Stimulated activated CD4-positive, alpha-beta T cell treated with anti-CD3 and anti-CD28 coated beads, Interleukin-15, amount 100 ng/mL, for 48 hours (primary cell): ENCODE measurements at regions not wholly inside any gene's neighbourhood (a gene's known extent, or its start where the extent isn't known, plus 50 kb on each side); places are given as distances from the start of the nearest gene placed in this dataset.
"Not testable (repeated sequence)": the region's sequence is repeated elsewhere in the genome, so short reads cannot be mapped to it uniquely, and the experiment has no call there.

Experiments
- DNase-seq, 2 donors: peaks; one replicate each; pipeline ENCODE4 v3.0.0-alpha.2; 2020; ENCODE audit warnings: low read depth in 2 of 2

DNA sequence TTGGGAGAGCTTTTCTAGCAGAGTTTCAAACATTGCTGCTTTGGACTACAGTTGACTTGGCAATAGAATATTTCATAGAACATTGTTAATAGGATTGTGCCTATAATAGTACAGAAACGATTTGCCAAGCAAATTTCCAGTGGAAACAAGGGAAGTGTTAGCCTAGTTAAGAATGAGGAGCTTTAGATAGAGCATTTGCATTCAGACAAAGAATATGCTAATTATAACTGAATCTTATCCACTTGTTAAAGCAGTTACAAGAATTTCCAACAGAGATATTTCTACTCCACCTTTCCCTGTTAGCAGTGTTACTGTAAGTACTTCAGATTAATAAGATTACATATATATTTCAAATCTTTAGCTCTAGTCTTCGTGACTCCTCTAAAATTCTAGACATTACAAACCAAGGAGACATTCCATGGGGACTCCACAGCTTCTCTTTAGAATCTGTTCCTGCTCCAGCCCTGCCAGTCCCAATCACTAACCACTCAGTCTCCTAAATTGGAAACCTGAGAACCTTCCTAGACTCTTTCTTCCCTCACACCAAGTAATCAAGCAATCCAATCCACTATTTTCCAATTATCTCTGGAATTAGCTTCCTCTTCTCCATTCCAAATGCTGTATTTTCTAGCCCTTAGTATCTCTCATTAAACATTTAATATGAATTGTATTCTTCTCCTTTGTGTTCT is 141.8 kb upstream of the PBX1 start:
- DNase-seq: no peak

DNA sequence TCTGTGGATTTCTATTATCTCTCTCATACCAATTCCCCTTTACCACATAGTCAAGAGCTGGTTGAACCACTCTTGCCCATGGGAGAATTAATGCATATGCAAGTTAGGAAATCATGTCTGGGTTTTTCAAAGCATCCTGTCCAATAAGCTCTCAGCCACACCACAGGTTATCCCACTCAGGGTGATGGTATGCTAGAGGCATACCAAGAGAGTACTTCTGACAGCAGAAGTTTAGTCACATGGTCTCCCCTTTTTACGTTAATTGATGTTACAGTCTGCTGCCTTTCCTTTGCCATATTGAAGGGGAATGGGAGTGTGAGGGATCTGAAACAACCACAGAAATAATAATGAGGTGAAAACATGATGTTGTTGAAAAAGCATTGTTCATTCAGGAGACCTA is 135.8 kb upstream of the PBX1 start:
- no peak for DNase-seq

DNA sequence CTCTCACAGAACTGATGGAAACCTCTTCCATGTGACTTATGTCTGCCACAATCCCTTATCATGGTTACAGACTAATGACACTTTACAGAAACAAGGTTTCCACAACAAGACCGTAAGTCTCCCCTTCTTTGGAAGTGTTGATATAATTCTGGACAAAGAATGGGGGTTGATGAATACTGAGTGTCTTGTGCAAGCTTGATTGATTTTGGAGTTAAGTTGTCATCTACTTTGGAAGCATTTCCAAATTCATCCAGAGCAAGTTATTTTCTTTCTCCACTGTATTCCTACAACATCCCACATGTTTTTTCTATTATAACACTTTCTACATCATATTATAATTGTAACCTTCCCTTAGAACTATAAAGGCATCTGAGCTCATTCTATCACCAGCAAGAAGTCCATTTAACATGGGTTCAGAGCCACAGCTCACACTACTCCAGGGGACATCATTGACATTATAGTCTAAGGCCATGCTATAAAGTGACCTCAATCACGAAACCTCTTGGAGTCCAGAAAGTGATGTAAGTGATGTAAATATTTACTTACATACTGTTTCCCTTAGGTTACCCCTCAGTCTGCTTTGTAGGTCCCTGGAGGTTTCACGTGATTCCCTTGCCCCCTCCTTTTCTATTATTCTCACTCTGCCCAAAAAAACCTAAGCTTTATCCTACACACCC is 125.7 kb upstream of the PBX1 start:
- DNase-seq: no peak

DNA sequence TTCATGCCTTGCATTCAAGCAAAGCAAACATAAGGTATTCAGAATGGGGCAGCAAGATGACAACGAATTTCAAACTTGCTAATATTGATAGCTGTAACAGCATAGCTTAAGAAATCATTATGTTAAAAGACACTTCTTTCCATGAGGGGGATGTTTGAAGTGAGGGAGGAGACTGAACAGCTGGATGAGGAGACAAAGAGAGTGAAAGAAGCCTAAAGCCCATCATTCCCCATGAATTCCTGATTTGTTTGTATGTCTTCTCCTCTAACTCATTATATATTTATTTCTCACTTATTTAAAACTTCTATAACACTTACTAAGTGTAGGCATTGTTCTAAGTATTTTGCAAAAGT is 125.2 kb upstream of the PBX1 start:
- DNase-seq: no peak

DNA sequence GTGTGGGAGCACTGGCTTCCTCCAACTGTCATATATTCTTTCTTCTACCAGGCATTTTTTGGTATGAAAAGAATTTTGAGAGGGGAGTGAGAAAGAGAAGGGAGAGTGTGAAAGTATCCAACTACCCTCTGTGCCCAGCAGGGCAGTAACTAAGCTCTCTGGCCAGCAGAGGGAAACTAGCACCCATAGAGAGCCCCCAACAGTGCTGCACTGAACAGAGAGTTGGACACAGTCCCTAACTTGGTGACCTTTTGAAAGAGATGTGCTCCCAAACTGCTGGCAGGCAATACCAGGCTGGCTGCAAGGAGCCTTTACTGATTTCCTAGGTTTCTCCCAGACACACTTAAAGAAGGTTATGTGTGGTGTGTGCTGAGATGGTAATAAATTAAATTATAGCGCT is 118.8 kb upstream of the PBX1 start:
- DNase-seq: no peak

DNA sequence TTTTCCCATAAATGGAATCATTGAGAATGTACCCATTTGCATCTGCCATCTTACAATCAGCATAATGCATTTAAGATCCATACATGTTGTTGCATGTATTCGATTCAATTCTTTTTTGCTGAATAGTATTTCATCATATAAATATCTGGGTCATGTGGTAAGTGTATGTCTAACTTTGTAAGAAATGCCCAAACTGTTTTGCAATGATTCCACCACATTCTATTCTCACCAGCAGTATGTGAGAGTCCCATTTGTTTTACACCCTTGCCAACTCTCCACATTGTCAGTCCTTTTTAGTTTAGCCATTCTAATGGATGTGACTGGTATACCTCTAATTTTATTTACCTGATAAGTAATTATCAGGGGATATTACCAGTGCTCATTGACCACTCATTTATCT is 115.8 kb upstream of the PBX1 start:
- DNase-seq: no peak

DNA sequence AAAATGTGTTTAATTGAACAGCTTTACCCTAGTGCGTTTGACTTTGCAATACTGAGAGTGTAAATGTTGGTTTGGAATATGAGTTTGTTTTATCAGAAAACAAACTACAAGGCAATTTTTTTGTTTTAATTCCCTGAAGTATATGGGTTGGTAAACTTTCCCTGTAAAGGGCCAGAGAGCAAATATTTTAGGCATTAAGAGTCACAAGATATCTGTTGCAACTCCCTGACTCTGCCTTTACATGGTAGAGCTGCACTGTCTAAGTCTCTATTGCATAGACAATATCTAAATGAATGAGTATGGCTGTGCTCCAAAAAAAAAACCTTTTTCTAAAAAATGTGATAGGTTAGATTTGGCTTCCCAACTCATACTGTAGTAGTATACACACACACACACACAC is 115.1 kb upstream of the PBX1 start:
- no peak for DNase-seq

DNA sequence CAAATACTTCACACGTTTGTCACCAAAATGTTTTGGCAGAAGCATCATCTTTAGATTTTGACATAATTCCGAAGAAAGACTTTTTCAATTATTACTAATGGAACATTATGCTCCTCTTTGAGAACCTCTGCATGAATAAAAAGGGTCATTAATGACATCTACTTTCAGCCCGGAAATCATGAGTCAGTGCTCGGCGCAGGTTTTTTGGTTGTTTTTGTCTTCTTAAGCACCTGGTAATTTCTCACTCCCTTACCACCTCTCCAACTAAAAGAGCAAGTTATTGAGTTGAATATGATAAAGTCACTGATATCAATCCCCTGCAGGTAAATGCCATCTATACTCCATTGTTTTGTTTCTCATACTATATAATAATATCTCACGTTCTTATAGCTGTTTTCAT is 113.0 kb upstream of the PBX1 start:
- DNase-seq: no peak

DNA sequence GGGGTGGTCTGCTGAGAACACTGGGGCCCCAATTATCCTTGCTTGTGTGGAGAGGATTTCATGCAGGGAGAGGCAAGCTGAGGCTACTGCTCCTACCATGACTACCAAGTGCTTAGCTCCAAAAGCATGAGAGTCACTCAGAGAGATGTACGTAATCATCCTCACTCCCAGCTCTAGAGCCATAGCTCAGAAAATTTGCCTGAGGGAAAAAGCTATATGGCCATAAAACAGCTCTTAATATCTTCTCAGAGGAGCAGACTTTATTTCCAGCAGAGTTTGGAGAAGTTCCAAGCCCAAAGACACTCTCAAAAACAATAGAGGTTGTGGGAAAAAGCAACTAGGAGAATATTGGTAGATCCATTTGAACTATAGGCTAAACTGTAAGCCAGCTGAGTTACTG is 106.4 kb upstream of the PBX1 start:
- DNase-seq: no peak

DNA sequence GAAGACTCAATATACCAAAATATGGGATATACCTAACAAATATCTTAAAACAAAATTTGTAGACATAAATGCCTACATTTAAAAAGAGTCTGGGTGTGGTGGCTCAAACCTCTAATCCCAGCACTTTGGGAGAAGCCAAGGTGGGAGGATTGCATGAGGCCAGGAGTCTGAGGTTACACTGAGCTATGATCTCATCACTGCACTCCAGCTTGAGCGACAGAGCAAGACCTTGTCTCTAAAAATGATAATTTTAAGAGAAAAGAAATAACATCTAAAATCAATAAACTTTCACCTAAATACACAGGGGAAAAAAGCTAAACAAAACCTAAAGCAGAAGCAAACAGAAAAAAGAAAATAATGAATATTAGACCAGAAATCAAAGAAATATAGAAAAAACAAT is 102.7 kb upstream of the PBX1 start:
- no peak for DNase-seq

DNA sequence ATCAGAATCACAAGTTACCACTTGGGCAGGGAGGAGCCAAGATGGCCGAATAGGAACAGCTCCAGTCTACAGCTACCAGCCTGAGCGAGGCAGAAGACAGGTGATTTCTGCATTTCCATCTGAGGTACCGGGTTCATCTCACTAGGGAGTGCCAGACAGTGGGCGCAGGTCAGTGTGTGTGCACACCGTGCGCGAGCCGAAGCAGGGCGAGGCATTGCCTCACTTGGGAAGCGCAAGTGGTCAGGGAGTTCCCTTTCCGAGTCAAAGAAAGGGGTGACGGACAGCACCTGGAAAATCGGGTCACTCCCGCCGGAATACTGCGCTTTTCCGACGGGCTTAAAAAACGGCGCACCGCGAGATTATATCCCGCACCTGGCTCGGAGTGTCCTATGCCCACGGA is 99.8 kb upstream of the PBX1 start:
- DNase-seq: not testable (repeated sequence)

DNA sequence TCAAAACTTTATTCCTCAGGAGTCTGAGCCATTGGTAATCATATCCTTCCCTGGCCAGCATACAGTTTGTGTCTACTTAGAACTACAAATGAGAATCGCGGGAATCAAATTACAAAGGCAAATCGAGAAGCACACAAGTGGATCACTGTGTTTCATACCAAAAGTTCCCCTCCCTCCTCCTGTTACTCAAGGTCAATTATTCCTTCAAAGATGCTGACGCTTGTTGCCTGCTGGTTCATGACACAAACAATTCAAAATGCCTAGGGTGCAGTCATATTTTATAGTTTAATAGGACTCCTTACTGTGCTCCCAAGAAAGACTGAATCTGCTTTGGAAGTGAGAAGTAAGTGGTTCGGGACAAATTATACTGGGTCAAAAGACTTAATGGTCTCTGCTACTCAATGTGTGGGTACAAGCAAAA is 93.0 kb upstream of the PBX1 start:
- DNase-seq: no peak

DNA sequence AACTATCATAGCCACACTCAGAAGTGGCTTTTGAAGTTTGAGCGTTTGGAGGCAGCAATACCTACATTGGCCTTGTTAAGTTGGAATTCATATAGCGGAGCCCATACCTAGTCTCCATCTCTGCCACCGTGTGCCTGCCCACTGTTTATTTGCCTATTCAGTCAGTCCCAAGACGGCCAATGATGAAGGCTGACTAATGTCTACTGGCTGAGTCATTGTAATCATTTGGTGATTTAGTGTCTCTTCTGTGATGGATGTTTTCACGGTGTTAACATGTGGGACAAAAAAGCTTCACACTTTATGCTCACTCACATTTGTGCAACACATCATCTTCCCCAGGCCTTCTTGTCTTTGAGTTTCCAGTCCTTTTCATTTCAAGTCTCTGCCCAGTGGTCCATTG is 92.6 kb upstream of the PBX1 start:
- no peak for DNase-seq

DNA sequence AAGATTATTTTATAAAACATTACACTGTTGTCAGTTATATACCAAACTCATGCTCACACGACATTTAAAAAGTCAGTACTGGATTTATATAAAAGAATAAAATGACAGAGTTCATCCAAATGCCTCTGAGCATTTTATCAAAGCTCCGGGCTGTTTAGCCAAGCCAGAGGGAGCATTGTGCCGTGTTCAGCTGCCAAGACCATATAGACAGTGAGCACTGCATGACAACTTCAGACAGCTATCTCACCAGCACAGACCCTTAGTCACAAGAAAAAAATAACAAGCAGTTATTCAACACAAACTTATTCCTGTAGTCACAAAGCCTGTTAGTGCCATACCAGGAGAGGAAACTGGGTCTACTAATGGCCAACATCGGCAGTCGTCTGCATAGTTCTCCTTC is 88.0 kb upstream of the PBX1 start:
- no peak for DNase-seq

DNA sequence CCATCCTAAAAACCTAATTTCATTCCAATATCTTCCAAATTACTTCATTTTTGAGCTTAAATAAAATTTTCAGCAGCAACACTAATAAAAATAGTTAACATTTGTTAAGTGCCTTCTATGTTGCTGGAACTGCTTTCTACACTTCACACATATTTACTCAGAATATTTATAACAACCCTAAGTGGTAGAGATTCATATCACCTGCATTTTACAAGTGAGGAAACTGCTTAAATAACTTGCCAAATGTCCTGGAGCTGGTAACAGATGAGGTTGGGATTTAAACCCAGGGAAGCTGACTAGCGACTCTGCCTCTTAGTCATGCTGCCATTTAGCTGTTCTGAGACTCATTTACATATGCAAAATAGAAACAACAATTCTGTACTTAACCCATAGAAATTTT is 86.1 kb upstream of the PBX1 start:
- DNase-seq: no peak

DNA sequence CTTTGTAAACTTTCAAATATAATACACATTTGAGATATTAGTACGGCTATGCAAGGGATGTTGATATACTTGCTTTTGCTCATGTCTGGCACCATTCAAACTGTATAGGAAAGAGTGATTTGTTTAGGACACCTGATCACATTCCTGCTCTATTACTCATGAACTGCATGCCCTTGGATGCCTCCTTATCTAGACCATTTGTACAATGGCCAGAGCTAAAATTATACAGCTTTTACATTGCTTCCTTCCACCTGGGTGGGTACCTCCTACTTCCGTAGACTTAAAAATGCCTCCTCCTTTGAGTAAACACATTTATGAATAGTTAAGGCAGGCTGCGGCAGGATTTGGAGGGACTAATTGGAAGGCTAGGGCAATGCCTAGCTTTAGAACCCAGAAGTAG is 85.4 kb upstream of the PBX1 start:
- DNase-seq: no peak

DNA sequence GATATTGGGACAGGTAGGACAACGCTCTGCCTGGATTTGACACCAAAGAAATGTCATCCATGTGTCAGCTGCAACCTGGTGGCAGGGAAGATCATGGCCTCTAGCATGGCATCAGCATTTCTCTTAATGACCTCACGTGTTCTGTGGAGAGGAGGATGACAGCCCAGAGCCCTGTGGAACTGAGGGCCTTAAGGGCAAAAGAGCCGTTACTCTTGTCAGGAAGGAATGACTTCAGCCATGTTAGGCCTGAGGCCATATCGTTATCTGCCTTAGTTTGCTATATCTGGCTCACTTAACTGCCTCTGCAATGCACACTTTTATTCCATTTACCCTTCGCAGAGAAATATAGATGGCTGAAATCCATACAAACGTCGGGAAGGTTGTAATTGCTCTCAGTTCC is 83.2 kb upstream of the PBX1 start:
- no peak for DNase-seq

DNA sequence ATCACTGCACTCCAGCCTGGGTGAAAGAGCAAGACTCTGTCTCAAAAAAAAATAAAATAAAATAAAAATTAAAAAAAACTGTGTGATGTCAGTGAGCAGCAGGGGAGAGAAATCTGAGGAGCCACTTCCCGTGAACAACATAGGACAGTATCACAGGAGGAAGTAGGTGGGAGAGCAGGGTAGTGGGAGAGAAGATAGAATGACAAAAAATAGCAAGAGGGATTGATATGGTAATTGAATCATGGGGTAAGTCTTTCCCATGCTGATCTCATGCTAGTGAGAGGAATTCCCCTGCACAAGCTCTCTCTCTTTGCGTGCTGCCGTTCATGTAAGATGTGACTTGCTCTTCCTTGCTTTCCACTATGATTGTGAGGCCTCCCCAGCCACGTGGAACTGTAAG is 81.6 kb upstream of the PBX1 start:
- DNase-seq: no peak

DNA sequence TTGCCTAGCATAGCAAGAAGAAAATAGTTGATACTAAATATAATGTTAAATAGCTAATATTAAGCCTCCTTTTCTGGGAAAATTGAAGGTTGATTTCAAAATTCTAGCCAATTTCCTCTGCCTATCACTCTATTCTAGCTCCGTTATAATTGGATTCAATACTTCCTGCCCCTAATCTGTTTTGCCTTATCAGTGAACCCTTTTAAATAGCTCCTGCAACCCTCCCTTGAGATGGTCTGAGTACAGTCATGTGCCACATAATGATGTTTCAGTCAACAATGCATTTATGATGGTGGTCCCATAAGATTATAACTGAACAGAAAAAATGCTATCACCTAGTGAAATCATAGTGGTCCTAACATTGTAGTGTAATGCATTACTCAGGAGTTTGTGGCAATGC is 79.7 kb upstream of the PBX1 start:
- no peak for DNase-seq

DNA sequence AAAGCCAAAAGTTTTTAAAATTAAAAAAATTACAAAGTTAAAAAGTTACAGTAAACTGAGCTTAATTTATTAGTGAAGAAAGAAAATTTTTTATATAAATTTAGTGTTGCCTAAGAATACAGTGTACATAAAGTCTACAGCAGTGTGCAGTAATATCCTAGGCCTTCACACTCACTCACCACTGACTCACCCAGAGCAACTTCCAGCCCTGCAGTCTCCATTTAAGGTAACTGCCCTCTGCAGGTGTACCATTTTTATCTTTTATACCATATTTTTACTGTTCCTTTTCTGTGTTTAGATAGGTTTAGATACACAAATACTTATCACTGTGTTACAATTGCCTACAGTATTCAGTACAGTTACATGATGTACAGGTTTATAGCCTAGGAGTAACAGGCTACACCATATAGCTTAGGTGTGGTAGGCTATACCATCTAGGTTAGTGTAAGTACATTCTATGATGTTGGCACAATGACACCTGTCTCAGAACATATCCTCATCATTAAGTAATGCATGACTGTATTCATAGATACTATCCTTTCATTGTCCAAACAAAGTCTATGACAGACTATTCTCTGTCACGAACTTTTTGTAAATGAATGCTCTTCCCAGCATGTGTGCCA is 78.6 kb upstream of the PBX1 start:
- no peak for DNase-seq

DNA sequence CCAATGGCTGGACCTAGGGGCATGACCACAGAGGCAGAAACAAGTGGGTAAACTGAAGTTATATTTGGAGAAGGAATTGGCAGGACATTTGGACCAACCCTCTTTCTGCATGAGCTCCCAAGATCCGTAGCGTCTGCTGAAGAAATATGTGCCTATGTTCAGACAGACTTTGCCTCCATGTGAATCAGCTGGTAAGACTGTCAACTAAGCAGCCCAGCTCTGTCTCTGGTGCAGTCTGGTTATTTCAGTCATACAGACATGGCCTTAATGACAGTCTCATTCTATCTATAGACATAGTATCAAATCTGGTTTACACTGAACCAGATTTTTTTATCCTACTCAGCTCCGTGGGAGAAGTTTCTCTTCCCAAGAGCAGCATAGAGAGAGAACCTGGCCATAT is 63.1 kb upstream of the PBX1 start:
- DNase-seq: no peak

DNA sequence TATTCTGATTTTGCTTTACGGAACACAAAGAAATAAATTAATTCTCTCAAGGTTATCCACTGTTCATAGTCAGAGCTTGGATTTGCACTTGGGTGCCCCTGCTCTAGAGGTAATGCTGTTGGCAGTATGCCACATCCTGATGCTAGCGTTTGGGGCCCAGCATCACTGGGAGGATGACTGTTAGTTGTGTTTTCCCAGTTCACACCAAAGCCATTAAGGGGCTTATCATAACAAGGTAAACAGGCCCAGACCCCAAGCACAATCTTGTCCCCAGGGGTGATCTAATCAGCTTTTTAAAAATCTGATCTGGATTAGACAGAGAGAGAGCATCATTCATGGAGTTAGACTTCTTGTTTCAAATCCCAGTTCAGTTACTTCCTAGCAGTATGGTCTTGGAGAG is 60.2 kb upstream of the PBX1 start:
- DNase-seq: no peak

DNA sequence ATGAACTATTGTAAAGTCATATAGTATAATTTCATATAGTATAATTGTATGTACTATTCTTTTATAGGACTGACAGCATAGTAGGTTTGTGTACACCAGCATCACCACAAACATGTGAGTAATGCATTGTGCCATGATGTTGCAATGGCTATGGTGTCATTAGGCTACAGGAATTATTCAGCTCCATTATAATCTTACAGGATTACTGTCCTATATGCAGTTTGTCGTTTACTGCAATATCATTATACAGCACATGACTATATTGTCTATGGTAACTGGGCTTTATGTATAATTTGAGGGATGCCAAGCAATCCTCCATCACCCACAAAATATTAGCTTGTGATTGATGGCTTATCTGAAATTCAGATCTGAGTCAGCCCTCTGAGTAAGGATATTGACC is 54.2 kb upstream of the PBX1 start:
- no peak for DNase-seq
